HG02798 (cell line): ENCODE measurements at regions not wholly inside any gene's neighbourhood (a gene's known extent, or its start where the extent isn't known, plus 50 kb on each side); places are given as distances from the start of the nearest gene placed in this dataset.

Experiments
- ATAC-seq: cut with Tn5 transposase; IDR thresholded peaks from one replicate; pipeline ENCODE4 v1.9.1; 2021; ENCODE audit warnings: mild to moderate bottlenecking; ENCODE audit not compliant: unreplicated experiment, poor library complexity

GRCh38 chr4:148514581-148514980, 72.4 kb upstream of the NR3C2 start:
- ATAC-seq = no peak

GRCh38 chr4:148514041-148514440, 71.8 kb upstream of the NR3C2 start:
- ATAC-seq = no peak

- no peak for ATAC-seq
These were observed 68.0 kb upstream of the NR3C2 start for GRCh38 chr4:148510211-148510610.

GRCh38 chr4:148503681-148504080, 61.5 kb upstream of the NR3C2 start:
- ATAC-seq = no peak

- ATAC-seq = no peak
These were observed 55.0 kb upstream of the NR3C2 start for GRCh38 chr4:148497258-148497657.

GRCh38 chr4:148495463-148495862, 53.2 kb upstream of the NR3C2 start:
- no peak for ATAC-seq
